ENCODE measurements at regions not wholly inside any gene's neighbourhood (a gene's known extent, or its start where the extent isn't known, plus 50 kb on each side); places are given as distances from the start of the nearest gene placed in this dataset.

- TF ChIP-seq CTCF (conservative IDR thresholded peaks at IDR 0.05; ENCODE audit: low read depth, low read length) (no peak), EZH2 (IDR thresholded peaks at IDR 0.05; ENCODE audit: borderline replicate concordance, low read depth, low read length, poor library complexity, severe bottlenecking) (no peak)
Observed at GRCh38 chr13:75220861-75221260, 261.1 kb downstream of the TBC1D4 start.
